ENCODE measurements at regions not wholly inside any gene's neighbourhood (a gene's known extent, or its start where the extent isn't known, plus 50 kb on each side); places are given as distances from the start of the nearest gene placed in this dataset.

- Histone ChIP-seq H3K9ac (ENCODE audit: low read depth, low read length) (0 out of 2 replicates have a peak overlapping the region, but pooled peaks have one; percentile 90), H3K4me2 (ENCODE audit: insufficient read depth, low read length) (peak overlapping the region; percentile 77), H3K4me1 (ENCODE audit: insufficient read depth, low read length) (peaks cover 68% of the 10 kb centered on the region), H3K36me3 (ENCODE audit: insufficient read depth, low read length) (peaks cover 18% of the 10 kb centered on the region), H3K27me3 (ENCODE audit: insufficient read depth, low read length, poor library complexity) (no peaks in the 10 kb centered on the region), H3K4me3 (ENCODE audit: low read depth in 1 of 2, low read length in 2 of 2) (no peak overlapping the region), H2AFZ (ENCODE audit: low read depth, low read length) (no peak overlapping the region), H3K79me2 (ENCODE audit: insufficient read depth, low read length) (peaks cover 65% of the 10 kb centered on the region), H3K9me3 (ENCODE audit: insufficient read depth, low read length, severe bottlenecking) (no peaks in the 10 kb centered on the region), H3K27ac (ENCODE audit: low read length) (no peak overlapping the region; the same call in 1 of the 2 replicates), H4K20me1 (ENCODE audit: insufficient read depth, low read length) (no peaks in the 10 kb centered on the region; the same call in 1 of the 2 replicates)
- DNase-seq = no peak
- no peak for ATAC-seq (ENCODE audit: insufficient read depth, low read depth)
- TF ChIP-seq, protein P1, sequence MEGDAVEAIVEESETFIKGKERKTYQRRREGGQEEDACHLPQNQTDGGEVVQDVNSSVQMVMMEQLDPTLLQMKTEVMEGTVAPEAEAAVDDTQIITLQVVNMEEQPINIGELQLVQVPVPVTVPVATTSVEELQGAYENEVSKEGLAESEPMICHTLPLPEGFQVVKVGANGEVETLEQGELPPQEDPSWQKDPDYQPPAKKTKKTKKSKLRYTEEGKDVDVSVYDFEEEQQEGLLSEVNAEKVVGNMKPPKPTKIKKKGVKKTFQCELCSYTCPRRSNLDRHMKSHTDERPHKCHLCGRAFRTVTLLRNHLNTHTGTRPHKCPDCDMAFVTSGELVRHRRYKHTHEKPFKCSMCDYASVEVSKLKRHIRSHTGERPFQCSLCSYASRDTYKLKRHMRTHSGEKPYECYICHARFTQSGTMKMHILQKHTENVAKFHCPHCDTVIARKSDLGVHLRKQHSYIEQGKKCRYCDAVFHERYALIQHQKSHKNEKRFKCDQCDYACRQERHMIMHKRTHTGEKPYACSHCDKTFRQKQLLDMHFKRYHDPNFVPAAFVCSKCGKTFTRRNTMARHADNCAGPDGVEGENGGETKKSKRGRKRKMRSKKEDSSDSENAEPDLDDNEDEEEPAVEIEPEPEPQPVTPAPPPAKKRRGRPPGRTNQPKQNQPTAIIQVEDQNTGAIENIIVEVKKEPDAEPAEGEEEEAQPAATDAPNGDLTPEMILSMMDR (IDR thresholded peaks at IDR 0.05; ENCODE audit: borderline replicate concordance, extremely low read depth, low read length, poor library complexity, severe bottlenecking) = no peak
Measured at GRCh38 chr2:174680221-174680620, 82.6 kb upstream of the WIPF1 start.

GRCh38 chr2:174678395-174678794, 80.8 kb upstream of the WIPF1 start:
- no peak for ATAC-seq (ENCODE audit: insufficient read depth, low read depth)
- H3K9me3 ChIP-seq (ENCODE audit: insufficient read depth, low read length, severe bottlenecking) = peaks cover 2% of the 10 kb centered on the region

DNA sequence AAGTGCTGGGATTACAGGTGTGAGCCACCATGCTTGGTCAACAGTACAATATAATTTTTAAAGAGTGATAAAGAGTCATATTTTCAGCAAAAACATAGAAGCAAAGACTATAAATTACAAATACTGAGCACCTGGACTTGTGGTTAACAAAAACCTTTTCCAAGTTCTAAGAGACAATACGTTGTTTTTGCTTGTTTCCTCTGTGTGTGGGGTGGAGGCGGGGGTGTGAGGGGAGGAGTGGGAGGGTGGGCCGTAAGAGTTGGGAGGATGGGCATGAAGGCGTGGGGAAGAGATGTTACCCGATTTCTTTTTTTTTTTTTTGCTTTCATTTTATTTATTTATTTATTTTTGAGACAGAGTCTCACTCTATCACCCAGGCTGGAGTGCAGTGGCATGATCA, 78.0 kb upstream of the WIPF1 start:
- Histone ChIP-seq H3K27ac (ENCODE audit: low read length) (peak overlapping the region; percentile 72), H3K4me2 (ENCODE audit: insufficient read depth, low read length) (peak overlapping the region; percentile 44; the same call in 1 of the 2 replicates), H3K27me3 (ENCODE audit: insufficient read depth, low read length, poor library complexity) (no peaks in the 10 kb centered on the region), H3K4me1 (ENCODE audit: insufficient read depth, low read length) (peaks cover 54% of the 10 kb centered on the region), H3K9me3 (ENCODE audit: insufficient read depth, low read length, severe bottlenecking) (peaks cover 19% of the 10 kb centered on the region), H2AFZ (ENCODE audit: low read depth, low read length) (no peak overlapping the region), H4K20me1 (ENCODE audit: insufficient read depth, low read length) (peaks cover 1% of the 10 kb centered on the region; the same call in 1 of the 2 replicates), H3K9ac (ENCODE audit: low read depth, low read length) (no peak overlapping the region; the same call in 1 of the 2 replicates), H3K36me3 (ENCODE audit: insufficient read depth, low read length) (peaks cover 38% of the 10 kb centered on the region), H3K79me2 (ENCODE audit: insufficient read depth, low read length) (peaks cover 79% of the 10 kb centered on the region), H3K4me3 (ENCODE audit: low read depth in 1 of 2, low read length in 2 of 2) (no peak overlapping the region)
- DNase-seq (peak; percentile 76), ATAC-seq (ENCODE audit: insufficient read depth, low read depth) (peak; percentile 89)
- TF ChIP-seq EZH2 (IDR thresholded peaks at IDR 0.05; ENCODE audit: borderline replicate concordance, low read depth, low read length, severe bottlenecking) = no peak
- TF ChIP-seq, protein P1 (IDR thresholded peaks at IDR 0.05; ENCODE audit: borderline replicate concordance, extremely low read depth, low read length, poor library complexity, severe bottlenecking) = no peak

More at GRCh38 chr2:174678395-174678794, 80.8 kb upstream of the WIPF1 start:
- DNase-seq = no peak
- no peak overlapping the region for H2AFZ ChIP-seq (ENCODE audit: low read depth, low read length)
- H3K79me2 ChIP-seq (ENCODE audit: insufficient read depth, low read length) = peaks cover 81% of the 10 kb centered on the region
- TF ChIP-seq, protein P1 (IDR thresholded peaks at IDR 0.05; ENCODE audit: borderline replicate concordance, extremely low read depth, low read length, poor library complexity, severe bottlenecking) = no peak
- TF ChIP-seq EZH2 (IDR thresholded peaks at IDR 0.05; ENCODE audit: borderline replicate concordance, low read depth, low read length, severe bottlenecking) = no peak
- peaks cover 71% of the 10 kb centered on the region for H3K4me1 ChIP-seq (ENCODE audit: insufficient read depth, low read length)
- no peak overlapping the region for H3K9ac ChIP-seq (ENCODE audit: low read depth, low read length)
- no peaks in the 10 kb centered on the region; the same call in 1 of the 2 replicates for H4K20me1 ChIP-seq (ENCODE audit: insufficient read depth, low read length)
- H3K4me3 ChIP-seq (ENCODE audit: low read depth in 1 of 2, low read length in 2 of 2) = no peak overlapping the region
- H3K36me3 ChIP-seq (ENCODE audit: insufficient read depth, low read length) = peaks cover 23% of the 10 kb centered on the region
- H3K27ac ChIP-seq (ENCODE audit: low read length) = peak overlapping the region; percentile 18
- H3K27me3 ChIP-seq (ENCODE audit: insufficient read depth, low read length, poor library complexity) = no peaks in the 10 kb centered on the region
- 0 out of 2 replicates have a peak overlapping the region, but pooled peaks have one; percentile 5 for H3K4me2 ChIP-seq (ENCODE audit: insufficient read depth, low read length)
